ENCODE measurements at regions not wholly inside any gene's neighbourhood (a gene's known extent, or its start where the extent isn't known, plus 50 kb on each side); places are given as distances from the start of the nearest gene placed in this dataset.
"Not testable (repeated sequence)": the region's sequence is repeated elsewhere in the genome, so short reads cannot be mapped to it uniquely, and the experiment has no call there.

DNA sequence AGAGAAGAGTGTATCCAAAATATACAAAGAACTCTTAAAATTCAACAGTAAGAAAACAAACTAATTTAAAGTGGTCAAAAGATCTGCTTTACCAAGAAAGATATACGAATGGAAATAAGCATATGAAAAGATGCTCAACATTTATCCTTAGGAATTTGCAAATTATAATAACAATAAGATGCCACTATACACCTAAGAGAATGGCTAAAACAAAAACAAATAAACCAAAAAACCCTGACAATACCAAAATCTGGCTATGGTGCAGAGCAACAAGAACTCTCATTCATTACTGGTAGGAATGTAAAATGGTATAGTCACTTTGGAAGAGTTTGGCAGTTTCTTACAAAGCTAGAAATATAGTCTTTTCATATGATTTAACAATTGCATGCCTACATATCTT, 545.7 kb upstream of the AGA start:
- no peak for DNase-seq (ENCODE audit: low read depth)
- H3K4me3 ChIP-seq (ENCODE audit: low read length) = no peak overlapping the region
- no peak for TF ChIP-seq CTCF (conservative IDR thresholded peaks at IDR 0.05; ENCODE audit: low read length)

GRCh38 chr4:177989503-177990201, 547.4 kb upstream of the AGA start:
- H3K4me3 ChIP-seq (ENCODE audit: low read length) = no peak overlapping the region
- no peak for DNase-seq (ENCODE audit: low read depth)
- no peak for TF ChIP-seq CTCF (conservative IDR thresholded peaks at IDR 0.05; ENCODE audit: low read length)

DNA sequence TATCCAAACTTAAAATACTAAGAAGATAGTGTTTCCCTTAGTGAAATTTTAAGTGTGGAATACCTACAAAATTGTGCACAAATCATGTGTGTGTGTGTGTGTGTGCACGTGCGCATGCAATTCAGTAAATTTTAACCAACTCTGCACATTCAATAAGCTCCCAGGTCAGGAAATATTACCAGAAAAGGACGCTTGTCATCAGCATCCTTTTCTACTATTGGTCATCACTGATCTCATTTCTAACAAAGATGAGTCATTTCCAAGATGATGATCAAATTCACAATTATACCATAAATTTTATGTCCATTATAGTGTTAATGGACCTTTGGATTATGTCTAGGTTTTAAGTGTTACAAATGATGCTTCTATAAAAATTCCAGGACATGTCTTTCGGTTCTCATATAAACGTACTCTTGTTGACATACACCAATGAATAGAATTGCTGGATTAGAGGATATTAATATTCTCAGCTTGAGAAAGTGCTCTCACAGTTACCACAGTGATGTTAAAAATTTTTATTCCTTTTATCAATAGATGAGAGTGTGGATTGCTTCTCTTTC, 560.9 kb upstream of the AGA start:
- no peak for TF ChIP-seq CTCF (conservative IDR thresholded peaks at IDR 0.05; ENCODE audit: low read length)
- no peak for DNase-seq (ENCODE audit: low read depth)
- H3K4me3 ChIP-seq (ENCODE audit: low read length) = no peak overlapping the region

DNA sequence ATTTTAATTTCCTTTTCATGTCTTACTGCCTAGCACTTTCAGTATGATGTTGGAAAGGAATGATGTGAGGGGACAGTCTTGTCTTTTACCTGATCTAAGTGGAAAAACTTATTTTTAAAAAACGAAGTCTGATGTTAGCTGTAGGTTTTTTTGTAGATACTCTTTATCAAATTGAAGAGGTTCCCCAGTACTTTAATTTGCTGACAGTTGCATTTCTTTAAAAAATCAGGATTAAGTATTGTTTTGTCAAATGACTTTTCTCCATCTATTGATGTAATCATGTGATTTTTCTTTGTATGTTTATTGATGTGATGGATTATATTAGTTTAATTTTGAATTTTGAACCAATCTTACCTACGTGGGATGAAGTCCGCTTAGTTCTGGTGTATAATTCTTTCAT, 568.4 kb upstream of the AGA start:
- H3K4me3 ChIP-seq (ENCODE audit: low read length) = no peak overlapping the region
- DNase-seq (ENCODE audit: low read depth) = no peak
- no peak for TF ChIP-seq CTCF (conservative IDR thresholded peaks at IDR 0.05; ENCODE audit: low read length)

DNA sequence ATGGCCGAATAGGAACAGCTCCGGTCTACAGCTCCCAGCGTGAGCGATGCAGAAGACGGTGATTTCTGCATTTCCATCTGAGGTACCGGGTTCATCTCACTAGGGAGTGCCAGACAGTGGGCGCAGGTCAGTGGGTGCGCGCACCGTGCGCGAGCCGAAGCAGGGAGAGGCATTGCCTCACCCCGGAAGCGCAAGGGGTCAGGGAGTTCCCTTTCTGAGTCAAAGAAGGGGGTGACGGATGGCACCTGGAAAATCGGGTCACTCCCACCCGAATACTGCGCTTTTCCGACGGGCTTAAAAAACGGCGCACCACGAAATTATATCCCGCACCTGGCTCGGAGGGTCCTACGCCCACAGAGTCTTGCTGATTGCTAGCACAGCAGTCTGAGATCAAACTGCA, 572.8 kb upstream of the AGA start:
- H3K4me3 ChIP-seq (ENCODE audit: low read length); DNase-seq (ENCODE audit: low read depth): not testable (repeated sequence)

DNA sequence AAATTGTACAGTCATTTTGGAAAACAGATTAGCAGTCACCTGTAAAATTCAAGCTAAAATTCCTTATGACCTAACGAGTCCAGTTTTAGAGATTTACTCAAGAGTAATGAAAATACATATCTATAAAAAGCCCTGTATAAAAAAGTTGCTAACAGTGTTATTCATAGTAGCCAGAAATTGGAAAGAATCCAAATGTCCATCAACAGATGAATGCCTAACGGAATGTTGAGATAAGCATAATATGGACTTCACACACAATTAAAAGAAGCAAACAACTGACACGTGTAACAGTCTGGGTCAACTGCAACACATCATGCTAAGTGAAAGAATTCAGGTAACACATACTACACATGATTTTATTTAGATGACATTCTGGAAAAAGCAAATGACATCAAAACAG, 584.8 kb upstream of the AGA start:
- H3K4me3 ChIP-seq (ENCODE audit: low read length) = no peak overlapping the region
- TF ChIP-seq CTCF (conservative IDR thresholded peaks at IDR 0.05; ENCODE audit: low read length) = no peak
- no peak for DNase-seq (ENCODE audit: low read depth)

GRCh38 chr4:178027796-178028195, 585.6 kb upstream of the AGA start:
- no peak for TF ChIP-seq CTCF (conservative IDR thresholded peaks at IDR 0.05; ENCODE audit: low read length)
- no peak overlapping the region for H3K4me3 ChIP-seq (ENCODE audit: low read length)
- no peak for DNase-seq (ENCODE audit: low read depth)
